Head of caudate nucleus (tissue), 42 donors: ENCODE measurements at regions not wholly inside any gene's neighbourhood (a gene's known extent, or its start where the extent isn't known, plus 50 kb on each side); places are given as distances from the start of the nearest gene placed in this dataset.

ENCODE experiments used
- DNase-seq, 42 donors: peaks; one replicate each; pipeline versions ENCODE4 v3.0.0 to v3.0.0-alpha.2; 2020 to 2021; ENCODE audit warnings: mixed read lengths in 7 of 42
- intact Hi-C: fragments of 100-400 bp; cut with DNase I; formaldehyde crosslinking; loops from one replicate; pipeline ENCODE4 v1.15.0; 2022

GRCh38 chr2:220936641-220937197, 635.4 kb downstream of the EPHA4 start:
- intact Hi-C loops = no loop called here
- DNase-seq = no peak

DNA sequence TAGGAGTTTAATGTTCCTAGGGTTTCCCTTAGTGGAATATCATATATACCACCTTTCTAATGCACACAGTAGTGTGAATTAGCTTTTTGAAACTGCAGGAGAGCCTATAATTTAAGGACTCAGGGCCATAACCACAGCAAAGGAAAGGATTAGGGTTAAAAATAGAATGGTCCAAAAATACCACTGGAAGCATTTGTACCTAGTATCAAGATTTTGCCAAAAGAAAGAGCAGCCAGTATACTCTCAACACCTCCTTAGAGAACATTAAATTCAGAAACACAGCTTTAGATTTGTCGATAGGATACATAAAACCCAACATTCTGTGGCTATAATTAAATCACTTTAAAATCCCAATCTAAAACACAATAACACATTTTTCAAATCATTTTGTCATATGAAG, 634.9 kb downstream of the EPHA4 start:
- no peak for DNase-seq
- intact Hi-C loops = no loop called here

- intact Hi-C loops = no loop called here
- no peak for DNase-seq
Measured at GRCh38 chr2:220940646-220941045, 631.5 kb downstream of the EPHA4 start.

DNA sequence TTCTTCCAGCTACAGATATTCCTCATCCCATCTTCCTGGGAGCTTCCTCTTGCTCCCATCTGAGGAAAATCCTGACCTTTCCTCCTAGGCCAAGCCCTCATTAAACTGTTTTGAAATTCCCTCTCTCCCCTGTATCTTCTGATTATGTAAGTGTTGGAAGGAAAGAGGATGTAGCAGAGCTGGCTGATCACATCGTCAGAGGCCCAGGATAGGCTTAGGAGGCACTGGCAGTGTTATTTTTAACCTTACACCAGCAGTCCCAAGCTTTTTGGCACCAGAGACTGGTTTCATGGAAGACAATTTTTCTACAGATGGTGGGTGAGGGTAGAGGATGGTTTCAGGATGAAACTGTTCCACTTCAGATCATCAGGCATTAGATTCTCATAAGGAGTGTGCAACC, 630.4 kb downstream of the EPHA4 start:
- no peak for DNase-seq
- intact Hi-C loops = no loop called here

GRCh38 chr2:220946552-220946951, 625.6 kb downstream of the EPHA4 start:
- no peak for DNase-seq
- intact Hi-C loops = no loop called here

GRCh38 chr2:220948579-220948978, 623.5 kb downstream of the EPHA4 start:
- DNase-seq = no peak
- intact Hi-C loops = no loop called here

DNA sequence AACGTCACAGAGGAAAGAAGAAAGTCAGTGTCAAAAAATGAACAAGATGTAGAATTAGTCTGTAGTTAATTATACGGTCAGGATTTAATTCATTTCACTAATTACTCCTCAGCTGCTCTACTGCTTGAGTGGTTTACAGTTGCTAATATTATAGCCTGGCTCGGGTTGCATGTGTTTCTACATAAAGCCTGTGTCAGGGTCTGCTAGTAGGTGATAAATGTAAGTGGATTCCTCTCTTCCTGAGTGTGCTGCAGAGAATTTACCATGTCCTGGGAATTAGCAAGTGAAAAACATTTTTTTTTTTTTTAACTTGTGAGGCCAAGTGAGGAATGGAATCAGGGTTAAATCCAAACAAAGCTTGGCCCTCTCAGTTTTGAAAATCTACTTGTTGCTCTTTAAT, 622.6 kb downstream of the EPHA4 start:
- DNase-seq = no peak
- intact Hi-C loops = no loop called here

DNA sequence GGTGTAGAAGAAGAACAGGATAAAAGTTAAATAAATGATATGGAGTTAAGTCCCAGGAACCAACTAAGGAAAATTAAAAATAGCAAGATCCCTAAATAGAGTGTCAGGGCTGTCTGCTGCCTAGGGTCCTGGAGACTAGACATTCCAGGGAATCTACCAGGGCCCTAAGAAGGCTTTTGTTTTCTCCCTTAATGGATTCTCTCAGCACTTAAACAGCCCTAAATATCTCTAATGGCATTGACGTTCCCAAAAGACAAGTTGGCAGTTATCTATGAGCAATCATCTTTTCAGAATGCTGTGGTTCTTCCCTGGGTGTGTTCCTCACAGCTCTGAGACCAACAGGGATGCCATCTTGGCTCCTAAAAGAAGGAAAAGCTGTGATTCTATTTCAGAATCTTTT, 616.3 kb downstream of the EPHA4 start:
- intact Hi-C loops = no loop called here
- DNase-seq = no peak

DNA sequence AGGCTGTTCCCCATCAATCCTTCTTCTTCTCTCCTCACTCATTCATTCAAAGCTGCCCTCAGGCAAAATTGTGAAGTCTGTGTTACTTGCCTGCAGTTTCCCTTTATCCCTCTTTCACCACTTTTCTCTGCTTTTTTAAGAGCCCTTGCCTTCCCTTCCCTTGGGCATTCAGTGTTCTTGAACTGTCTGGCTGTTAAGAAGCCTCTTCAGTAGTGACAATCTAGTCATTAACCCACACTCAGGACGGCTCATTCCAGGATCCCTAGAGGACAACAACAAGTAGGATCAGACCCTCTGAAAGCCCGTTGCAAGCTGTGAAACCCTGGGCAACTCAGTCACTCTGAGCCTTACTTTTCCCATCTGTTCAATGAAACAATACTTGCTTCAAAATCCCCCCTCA, 615.7 kb downstream of the EPHA4 start:
- DNase-seq = no peak
- intact Hi-C loops = no loop called here

DNA sequence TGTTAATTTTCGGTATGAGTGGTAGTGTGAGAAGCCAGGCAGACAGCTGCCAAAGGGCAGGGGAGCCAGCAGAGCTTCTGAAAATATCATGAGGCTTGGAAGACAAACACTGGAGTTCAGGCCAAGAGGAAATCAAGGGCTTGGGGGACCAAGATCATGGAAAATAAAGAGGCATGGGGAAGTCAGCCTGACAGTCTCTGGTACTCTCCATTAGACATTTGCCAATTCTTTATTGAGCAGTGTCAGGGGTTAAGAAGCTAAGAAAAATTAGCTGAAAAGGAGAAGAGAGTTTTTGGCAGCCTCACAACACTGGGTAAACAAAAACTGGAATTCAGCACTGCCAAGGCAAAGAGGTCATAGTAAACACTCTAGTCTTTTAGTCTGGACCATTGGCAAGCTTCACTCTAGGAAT, 612.7 kb downstream of the EPHA4 start:
- peak in 16 of 42 donors; percentile 3 to 48 (median 14) for DNase-seq
- intact Hi-C loops = no loop called here

DNA sequence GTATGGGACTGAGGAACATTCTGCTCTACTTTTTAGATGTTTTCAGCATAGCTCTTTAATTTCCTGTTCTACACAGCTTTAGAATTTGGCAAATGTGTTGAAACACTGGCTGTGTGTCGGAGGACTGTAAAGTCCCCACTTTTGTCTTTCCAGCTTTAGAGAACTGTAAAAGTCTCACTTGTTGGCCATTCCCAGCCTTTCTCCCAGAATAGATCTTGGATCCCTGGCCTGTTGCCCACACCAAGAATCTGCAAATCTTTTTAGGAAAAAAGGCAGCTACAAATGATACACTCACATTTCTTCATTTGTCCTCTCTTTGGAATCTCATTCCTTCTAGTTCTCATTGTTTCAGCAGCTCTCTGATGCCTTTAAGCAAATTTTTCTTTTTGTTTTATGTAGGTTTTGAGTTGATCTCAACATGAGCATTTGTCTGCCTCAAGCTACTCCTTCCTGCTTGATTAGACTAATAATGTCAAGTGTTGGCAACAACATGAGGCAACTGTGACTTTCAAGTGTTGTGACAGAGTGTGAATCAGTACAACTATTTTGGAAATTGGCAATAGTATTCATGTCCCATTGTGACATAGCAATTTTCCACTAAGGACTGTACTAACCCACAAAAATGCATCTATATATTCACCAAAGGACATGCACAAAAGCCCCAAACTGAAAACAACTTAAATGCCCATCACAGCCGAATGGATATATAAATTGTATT, 610.8 kb downstream of the EPHA4 start:
- no peak for DNase-seq
- intact Hi-C loops = no loop called here

GRCh38 chr2:220962556-220962955, 609.5 kb downstream of the EPHA4 start:
- intact Hi-C loops = no loop called here

GRCh38 chr2:220963076-220963475, 609.0 kb downstream of the EPHA4 start:
- intact Hi-C loops = no loop called here
- no peak for DNase-seq

More at GRCh38 chr2:220962556-220962955, 609.5 kb downstream of the EPHA4 start:
- no peak for DNase-seq

- no peak for DNase-seq
- intact Hi-C loops = no loop called here
Measured at GRCh38 chr2:220963930-220964329, 608.2 kb downstream of the EPHA4 start.

GRCh38 chr2:220966636-220967035, 605.5 kb downstream of the EPHA4 start:
- intact Hi-C loops = no loop called here
- no peak for DNase-seq

DNA sequence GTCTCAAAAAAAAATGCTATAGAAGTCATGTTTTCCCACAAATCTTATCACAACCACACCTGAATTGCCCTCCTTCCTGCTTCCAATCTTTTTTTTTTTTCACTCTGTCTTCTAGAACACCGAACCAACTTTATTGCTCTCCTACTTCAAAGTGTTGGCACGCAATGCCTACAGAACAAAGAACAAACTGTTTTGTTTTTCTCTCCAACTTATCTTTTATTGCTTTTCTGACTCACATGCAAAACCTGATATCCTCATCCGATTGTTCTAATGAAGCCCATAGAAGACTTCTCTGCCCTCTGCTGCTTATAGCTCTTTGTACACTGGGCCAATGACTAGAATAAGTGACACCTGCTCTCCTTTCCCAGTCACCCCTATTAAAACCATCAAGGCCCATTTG, 602.8 kb downstream of the EPHA4 start:
- no peak for DNase-seq
- intact Hi-C loops = no loop called here

DNA sequence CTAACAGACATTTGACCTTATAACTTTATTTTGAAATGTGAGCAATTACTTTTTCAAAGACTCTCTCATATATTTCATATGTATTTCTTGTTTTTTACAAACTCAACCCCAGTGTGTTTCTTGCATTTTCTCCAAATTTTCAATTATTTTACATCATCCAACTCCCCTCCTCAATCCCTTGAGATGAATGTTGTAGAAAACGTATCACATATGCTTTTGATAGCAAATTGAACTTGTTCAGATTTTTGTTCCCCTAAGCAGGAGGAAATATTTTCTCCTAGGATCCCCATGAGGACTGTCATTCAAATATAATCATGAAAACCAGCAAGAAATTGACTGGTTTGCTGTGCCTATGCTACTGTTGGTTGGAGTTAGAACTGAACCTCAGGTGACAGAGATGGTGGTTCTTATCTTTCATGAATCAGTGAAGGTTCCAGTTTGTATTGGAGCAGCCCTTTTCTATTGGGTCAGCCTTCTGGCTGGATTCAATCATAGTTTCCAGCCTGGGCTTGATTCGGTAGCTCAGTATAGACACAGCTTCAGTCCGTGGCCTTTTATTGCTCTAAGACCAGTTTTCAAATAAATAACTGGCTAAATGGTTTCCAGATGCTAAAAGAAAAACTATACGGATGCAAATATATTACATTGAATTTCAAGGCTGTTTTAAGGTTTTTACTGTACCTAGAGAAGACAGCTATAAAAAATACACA, 591.0 kb downstream of the EPHA4 start:
- intact Hi-C loops = no loop called here
- no peak for DNase-seq

GRCh38 chr2:220981926-220982325, 590.2 kb downstream of the EPHA4 start:
- intact Hi-C loops = no loop called here
- no peak for DNase-seq

DNA sequence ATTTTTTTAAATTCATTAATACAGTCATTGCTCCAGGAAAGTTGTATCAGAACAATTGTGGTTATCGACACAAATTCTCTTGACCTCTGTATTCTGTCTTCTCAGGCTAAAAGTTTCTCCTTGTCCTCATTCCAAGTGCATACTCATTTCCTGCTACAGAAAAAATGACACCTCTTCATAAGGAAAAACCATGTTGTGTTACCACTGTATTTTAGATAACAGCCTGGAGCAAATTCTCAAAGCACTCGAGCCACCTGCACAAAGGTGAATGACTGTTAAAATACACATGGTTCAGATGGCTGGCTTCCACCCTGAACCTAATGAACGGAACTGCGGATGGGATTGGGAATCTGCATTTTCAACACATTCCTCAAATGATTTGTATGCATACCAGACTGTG, 586.5 kb downstream of the EPHA4 start:
- intact Hi-C loops = no loop called here
- DNase-seq = no peak

GRCh38 chr2:220987839-220988238, 584.3 kb downstream of the EPHA4 start:
- intact Hi-C loops = no loop called here
- DNase-seq = no peak

DNA sequence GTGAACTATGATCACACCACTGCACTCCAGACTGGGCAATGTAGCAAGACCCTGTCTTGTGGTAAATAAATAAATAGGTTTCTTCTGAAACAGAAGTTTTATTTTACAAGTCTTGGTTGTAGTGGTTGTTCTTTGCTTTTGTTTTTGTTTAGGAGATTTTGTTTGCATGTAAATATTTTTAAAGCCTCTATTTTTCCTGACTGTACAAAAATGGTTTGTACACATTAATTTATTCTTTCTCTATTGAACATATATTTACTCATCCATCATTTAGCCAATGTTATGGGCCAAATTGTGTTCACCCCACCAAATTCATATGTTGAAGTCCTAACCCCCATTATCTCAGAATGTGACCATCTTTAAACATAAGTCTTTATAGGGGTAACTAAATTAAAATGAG, 580.1 kb downstream of the EPHA4 start:
- DNase-seq = no peak

More for the DNA sequence above, 580.1 kb downstream of the EPHA4 start:
- intact Hi-C loops = no loop called here
